ENCODE measurements at regions not wholly inside any gene's neighbourhood (a gene's known extent, or its start where the extent isn't known, plus 50 kb on each side); places are given as distances from the start of the nearest gene placed in this dataset.

GRCh38 chrX:128714425-128714824, 662.2 kb upstream of the ACTRT1 start:
- Histone ChIP-seq H3K9me3 (ENCODE audit: control insufficient read depth, low read depth, low read length) (no peaks in the 10 kb centered on the region), H4K91ac (ENCODE audit: insufficient read length, low read depth, low read length) (no peak overlapping the region), H3K4me2 (ENCODE audit: insufficient read depth, insufficient read length, low read length) (no peak overlapping the region), H2AFZ (ENCODE audit: low read length) (no peak overlapping the region), H3K18ac (ENCODE audit: insufficient read length, low read depth, low read length) (no peak overlapping the region), H4K20me1 (ENCODE audit: control insufficient read depth, insufficient read depth, insufficient read length) (no peaks in the 10 kb centered on the region), H3K23ac (ENCODE audit: insufficient read length, low read depth, low read length) (no peak overlapping the region), H3K4me1 (ENCODE audit: insufficient read depth, low read length) (no peaks in the 10 kb centered on the region), H2BK12ac (ENCODE audit: insufficient read length, low read depth, low read length) (no peak overlapping the region), H3K14ac (ENCODE audit: insufficient read depth, low read length) (no peak overlapping the region), H3K23me2 (ENCODE audit: insufficient read length, low read depth, low read length, poor library complexity, severe bottlenecking) (no peaks in the 10 kb centered on the region), H3K79me2 (ENCODE audit: insufficient read depth, low read length) (no peaks in the 10 kb centered on the region), H4K8ac (replicated peaks; ENCODE audit: insufficient read length, low read depth, low read length) (no peak overlapping the region), H3K56ac (ENCODE audit: insufficient read length, low read depth, low read length) (no peak overlapping the region), H3K27ac (ENCODE audit: insufficient read length, low read depth, low read length) (no peak overlapping the region), H3K27me3 (ENCODE audit: insufficient read depth, low read length) (no peaks in the 10 kb centered on the region), H3K4ac (ENCODE audit: low read depth, low read length) (no peak overlapping the region), H4K5ac (ENCODE audit: insufficient read length, low read depth, low read length) (no peak overlapping the region), H3K79me1 (ENCODE audit: insufficient read depth, low read depth, low read length, poor library complexity, severe bottlenecking) (no peaks in the 10 kb centered on the region), H2AK5ac (ENCODE audit: insufficient read length, low read length) (no peak overlapping the region), H2BK15ac (ENCODE audit: low read depth, low read length) (no peak overlapping the region), H2BK20ac (ENCODE audit: low read depth, low read length, poor library complexity, severe bottlenecking) (no peak overlapping the region), H3K9ac (ENCODE audit: extremely low read depth, insufficient read length, low read length) (no peak overlapping the region), H3T11ph (ENCODE audit: low read length) (no peak overlapping the region), H2BK5ac (ENCODE audit: insufficient read length, low read length) (no peak overlapping the region), H2BK120ac (ENCODE audit: low read depth, low read length, poor library complexity, severe bottlenecking) (no peak overlapping the region)
- peaks cover 3 to 61% of the 10 kb centered on the region in 2 experiments; a peak in 4 of 5 replicates for H3K9me3 Mint-ChIP-seq
- H3K27me3 Mint-ChIP-seq (ENCODE audit: low read depth): peaks cover 2% of the 10 kb centered on the region; the same call in 1 of the 2 replicates
- H3K4me3 Mint-ChIP-seq: no peak overlapping the region
- H3K4me1 Mint-ChIP-seq: no peaks in the 10 kb centered on the region
- no peak for DNase-seq
- H3K27ac Mint-ChIP-seq: no peak overlapping the region
- no peak for TF ChIP-seq CTCF (conservative IDR thresholded peaks at IDR 0.05)
- no CpG with 5 or more reads among the region's 9 CpGs for WGBS (ENCODE audit: extremely low coverage, insufficient read length, low lambda C conversion rate)
- no peaks in the 10 kb centered on the region for H3K36me3 Mint-ChIP-seq (ENCODE audit: insufficient read depth in 1 of 3, low read depth in 3 of 3)

Measured in H9 (cell line).